ENCODE measurements at regions not wholly inside any gene's neighbourhood (a gene's known extent, or its start where the extent isn't known, plus 50 kb on each side); places are given as distances from the start of the nearest gene placed in this dataset.

DNA sequence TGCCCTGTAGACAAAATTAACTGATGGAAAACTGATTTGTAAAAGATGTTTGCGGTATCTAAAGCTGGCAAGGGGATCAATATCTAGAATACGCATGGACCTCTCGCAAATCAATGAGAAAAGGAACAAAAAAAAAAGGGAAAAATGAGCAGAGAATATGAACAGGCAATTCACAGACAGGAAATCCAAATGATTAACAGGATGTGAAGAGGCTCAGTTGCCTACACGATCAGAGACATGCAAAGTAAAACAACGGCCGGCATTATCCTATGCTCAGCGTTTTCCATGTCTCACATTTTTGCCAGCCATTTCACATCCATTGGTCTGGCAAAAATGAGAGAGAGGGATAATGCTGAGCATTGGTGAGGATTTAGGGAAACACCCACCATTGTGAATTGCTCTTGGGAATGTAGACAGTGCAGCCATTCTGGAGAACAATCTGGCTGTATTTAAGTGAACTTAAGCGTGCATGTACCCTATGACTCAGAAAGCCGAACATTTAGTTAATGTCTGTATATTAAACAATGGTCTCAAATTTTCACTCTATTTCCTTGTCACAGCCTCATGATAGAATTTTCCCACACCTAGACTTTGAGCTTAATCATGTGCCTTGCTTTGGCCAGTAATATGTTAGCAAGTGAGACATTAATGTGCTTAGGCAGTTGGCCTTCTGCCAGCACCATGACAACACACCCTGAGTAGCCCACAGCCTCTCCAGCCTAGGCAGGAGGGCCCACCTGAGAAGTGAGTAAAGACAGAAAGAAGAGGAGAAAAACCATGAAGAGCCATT is 61.0 kb upstream of the NBPF3 start:
- Histone ChIP-seq H2BK15ac (ENCODE audit: low read depth, low read length) (no peak overlapping the region), H3K23ac (ENCODE audit: low read depth, low read length) (no peak overlapping the region), H2BK120ac (ENCODE audit: low read depth, low read length) (no peak overlapping the region), H3K9me1 (ENCODE audit: insufficient read depth, low read length) (no peaks in the 10 kb centered on the region), H3K9ac (ENCODE audit: low read depth, low read length) (no peak overlapping the region), H3K4me1 (ENCODE audit: control insufficient read depth, insufficient read depth, low read length) (no peaks in the 10 kb centered on the region), H3K79me1 (ENCODE audit: low read depth in 1 of 2, low read length in 2 of 2) (no peaks in the 10 kb centered on the region), H3K14ac (replicated peaks; ENCODE audit: low read depth, low read length) (no peak overlapping the region), H2AK9ac (replicated peaks; ENCODE audit: low read depth, low read length, poor library complexity) (no peak overlapping the region), H2AK5ac (ENCODE audit: low read depth, low read length) (no peak overlapping the region), H2BK20ac (ENCODE audit: low read depth, low read length) (no peak overlapping the region), H3K4me3 (ENCODE audit: insufficient read depth, low read depth, low read length) (no peak overlapping the region), H2AFZ (replicated peaks; ENCODE audit: low read length, poor library complexity) (no peak overlapping the region), H3K27me3 (ENCODE audit: control insufficient read depth, insufficient read depth, low read length) (peaks cover 22% of the 10 kb centered on the region), H3K56ac (ENCODE audit: extremely low read depth, insufficient read depth, low read length) (no peak overlapping the region), H4K5ac (ENCODE audit: low read depth, low read length) (no peak overlapping the region), H4K20me1 (ENCODE audit: insufficient read depth, low read length) (no peaks in the 10 kb centered on the region), H3K4me2 (ENCODE audit: low read depth, low read length) (no peak overlapping the region), H4K91ac (ENCODE audit: insufficient read depth, low read depth, low read length) (no peak overlapping the region), H4K8ac (ENCODE audit: low read depth in 2 of 2, low read length in 2 of 2) (no peak overlapping the region), H3K27ac (ENCODE audit: insufficient read depth, low read length) (no peak overlapping the region), H2BK5ac (ENCODE audit: low read depth, low read length, poor library complexity, severe bottlenecking) (no peak overlapping the region), H3K4ac (ENCODE audit: low read depth, low read length) (no peak overlapping the region), H3K36me3 (ENCODE audit: control insufficient read depth, insufficient read depth, low read length) (no peaks in the 10 kb centered on the region), H3K18ac (ENCODE audit: low read depth, low read length) (no peak overlapping the region), H3K9me3 (ENCODE audit: control insufficient read depth, insufficient read depth, low read length) (peaks cover 18% of the 10 kb centered on the region)
- ChIA-PET CTCF (no interaction called here), POLR2A (ENCODE audit: unreplicated experiment) (no interaction called here)
- dilution Hi-C loops (cut with HindIII; ENCODE audit: low sequenced_read_pairs, unreplicated experiment) (no loop called here), intact Hi-C loops (cut with micrococcal nuclease) (no loop called here), in situ Hi-C loops (cut with MboI; ENCODE audit: low sequenced_read_pairs) (loop anchor here (10.0 kb wide), 1 partner anchor 276 kb away; no protein-coding TSS in a partner anchor)
- WGBS, 2 experiments (ENCODE audit: extremely low coverage in 2 of 2, insufficient read length in 1 of 2) = 100% methylated on average over 3 of the region's 9 CpGs; no CpG with 5 or more reads in 1 of the 2 experiments
- ATAC-seq (ENCODE audit: low read depth) = no peak
- TF ChIP-seq FOS (IDR thresholded peaks at IDR 0.05; ENCODE audit: low read depth, low read length) (no peak), MAFK (IDR thresholded peaks at IDR 0.05; ENCODE audit: low read depth, low read length) (no peak), SMC3 (IDR thresholded peaks at IDR 0.05; ENCODE audit: low read depth, low read length) (no peak), POLR2A (IDR thresholded peaks at IDR 0.05; ENCODE audit: low read depth, low read length) (no peak), MXI1 (IDR thresholded peaks at IDR 0.05; ENCODE audit: borderline replicate concordance, low read depth, low read length) (no peak), RCOR1 (IDR thresholded peaks at IDR 0.05; ENCODE audit: insufficient replicate concordance, low read length) (no peak), CHD1 (IDR thresholded peaks at IDR 0.05; ENCODE audit: low read depth, low read length) (no peak), NFE2L2 (IDR thresholded peaks at IDR 0.05; ENCODE audit: low read depth, low read length) (no peak), CEBPB (IDR thresholded peaks at IDR 0.05; ENCODE audit: low read depth, low read length) (no peak), BHLHE40 (IDR thresholded peaks at IDR 0.05; ENCODE audit: low read depth, low read length) (no peak), RAD21 (IDR thresholded peaks at IDR 0.05; ENCODE audit: low read length) (no peak), RFX5 (IDR thresholded peaks at IDR 0.05; ENCODE audit: low read depth, low read length) (no peak)
- TF ChIP-seq, protein P1, sequence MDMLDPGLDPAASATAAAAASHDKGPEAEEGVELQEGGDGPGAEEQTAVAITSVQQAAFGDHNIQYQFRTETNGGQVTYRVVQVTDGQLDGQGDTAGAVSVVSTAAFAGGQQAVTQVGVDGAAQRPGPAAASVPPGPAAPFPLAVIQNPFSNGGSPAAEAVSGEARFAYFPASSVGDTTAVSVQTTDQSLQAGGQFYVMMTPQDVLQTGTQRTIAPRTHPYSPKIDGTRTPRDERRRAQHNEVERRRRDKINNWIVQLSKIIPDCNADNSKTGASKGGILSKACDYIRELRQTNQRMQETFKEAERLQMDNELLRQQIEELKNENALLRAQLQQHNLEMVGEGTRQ (IDR thresholded peaks at IDR 0.05; ENCODE audit: low read depth, low read length) = no peak
- TF ChIP-seq, protein P2, sequence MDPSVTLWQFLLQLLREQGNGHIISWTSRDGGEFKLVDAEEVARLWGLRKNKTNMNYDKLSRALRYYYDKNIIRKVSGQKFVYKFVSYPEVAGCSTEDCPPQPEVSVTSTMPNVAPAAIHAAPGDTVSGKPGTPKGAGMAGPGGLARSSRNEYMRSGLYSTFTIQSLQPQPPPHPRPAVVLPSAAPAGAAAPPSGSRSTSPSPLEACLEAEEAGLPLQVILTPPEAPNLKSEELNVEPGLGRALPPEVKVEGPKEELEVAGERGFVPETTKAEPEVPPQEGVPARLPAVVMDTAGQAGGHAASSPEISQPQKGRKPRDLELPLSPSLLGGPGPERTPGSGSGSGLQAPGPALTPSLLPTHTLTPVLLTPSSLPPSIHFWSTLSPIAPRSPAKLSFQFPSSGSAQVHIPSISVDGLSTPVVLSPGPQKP (IDR thresholded peaks at IDR 0.05; ENCODE audit: borderline replicate concordance, low read depth, low read length) = no peak
- TF ChIP-seq, protein P3, sequence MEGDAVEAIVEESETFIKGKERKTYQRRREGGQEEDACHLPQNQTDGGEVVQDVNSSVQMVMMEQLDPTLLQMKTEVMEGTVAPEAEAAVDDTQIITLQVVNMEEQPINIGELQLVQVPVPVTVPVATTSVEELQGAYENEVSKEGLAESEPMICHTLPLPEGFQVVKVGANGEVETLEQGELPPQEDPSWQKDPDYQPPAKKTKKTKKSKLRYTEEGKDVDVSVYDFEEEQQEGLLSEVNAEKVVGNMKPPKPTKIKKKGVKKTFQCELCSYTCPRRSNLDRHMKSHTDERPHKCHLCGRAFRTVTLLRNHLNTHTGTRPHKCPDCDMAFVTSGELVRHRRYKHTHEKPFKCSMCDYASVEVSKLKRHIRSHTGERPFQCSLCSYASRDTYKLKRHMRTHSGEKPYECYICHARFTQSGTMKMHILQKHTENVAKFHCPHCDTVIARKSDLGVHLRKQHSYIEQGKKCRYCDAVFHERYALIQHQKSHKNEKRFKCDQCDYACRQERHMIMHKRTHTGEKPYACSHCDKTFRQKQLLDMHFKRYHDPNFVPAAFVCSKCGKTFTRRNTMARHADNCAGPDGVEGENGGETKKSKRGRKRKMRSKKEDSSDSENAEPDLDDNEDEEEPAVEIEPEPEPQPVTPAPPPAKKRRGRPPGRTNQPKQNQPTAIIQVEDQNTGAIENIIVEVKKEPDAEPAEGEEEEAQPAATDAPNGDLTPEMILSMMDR (conservative IDR thresholded peaks at IDR 0.05; ENCODE audit: low read depth, low read length) = no peak
- no peak for DNase-seq
- BruUV-seq (replicated peaks) = no TSS peak

Measured in IMR-90 (cell line).